Upper lobe of left lung (tissue), 6 donors: ENCODE measurements at regions not wholly inside any gene's neighbourhood (a gene's known extent, or its start where the extent isn't known, plus 50 kb on each side); places are given as distances from the start of the nearest gene placed in this dataset.

Experiments
- ATAC-seq, 2 donors: fragments of 200-7000 bp; cut with Tn5 transposase; one replicate each; pipeline ENCODE4 v1.9.1; 2022; ENCODE audit warnings: mild to moderate bottlenecking in 2 of 2, moderate library complexity in 2 of 2; ENCODE audit not compliant: low FRiP score in 2 of 2
- DNase-seq, 2 donors: peaks; one replicate each; pipeline ENCODE4 v3.0.0-alpha.2; 2019 to 2020
- H3K27ac ChIP-seq, 4 donors: fragments of 200-600 bp; sonication (generic); one replicate each; pipeline ENCODE4 v1.5.1; 2016 to 2019
- H3K27me3 ChIP-seq, 4 donors: fragments of 200-600 bp; sonication (generic); one replicate each; pipeline ENCODE4 v1.5.1; 2017 to 2019
- H3K36me3 ChIP-seq, 4 donors: fragments of 200-600 bp; sonication (generic); one replicate each; pipeline ENCODE4 v1.5.1; 2016 to 2019
- H3K4me1 ChIP-seq, 4 donors: fragments of 200-600 bp; sonication (generic); one replicate each; pipeline ENCODE4 v1.5.1; 2018 to 2019
- H3K4me3 ChIP-seq, 4 donors: fragments of 200-600 bp; sonication (generic); one replicate each; pipeline ENCODE4 v1.5.1; 2017 to 2019; ENCODE audit warnings: mild to moderate bottlenecking in 2 of 4, moderate library complexity in 1 of 4
- H3K9me3 ChIP-seq, 4 donors: fragments of 200-600 bp; sonication (generic); one replicate each; pipeline ENCODE4 v1.5.1; 2018 to 2019
- CTCF ChIP-seq, 6 experiments: fragments of 450-650 bp in 4 of 6; fragments of 200-600 bp in 2 of 6; sonication (generic) in 2 of 6; IDR thresholded peaks; one replicate each; pipeline ENCODE4 v1.5.1; 2016 to 2019; ENCODE audit warnings: antibody characterized with exemption in 6 of 6
- EP300 ChIP-seq, 4 donors: sonication (generic); formaldehyde crosslinking; IDR thresholded peaks; one replicate each; pipeline ENCODE4 v1.5.1; 2017; ENCODE audit warnings: antibody characterized with exemption in 4 of 4, control low read depth in 2 of 4
- POLR2A ChIP-seq, 4 donors: fragments of 450-650 bp; IDR thresholded peaks; one replicate each; pipeline ENCODE4 v1.5.1; 2016 to 2017; ENCODE audit warnings: antibody characterized with exemption in 4 of 4, mild to moderate bottlenecking in 2 of 4
- POLR2AphosphoS5 ChIP-seq, 2 donors: sonication (generic); formaldehyde crosslinking; IDR thresholded peaks; one replicate each; pipeline ENCODE4 v1.5.1; 2017; ENCODE audit warnings: antibody characterized with exemption in 2 of 2
- WGBS, 2 donors: methylation state at CpG; one replicate each; pipeline ENCODE4 v1.1.5; 2017 to 2018; 5-methylcytosine and 5-hydroxymethylcytosine counted together
- donor health status: DM: no; HTN: no; CAD: no; lungs with moderate emphysema.
- donor health status: DM: no; HTN: yes; CAD: no; lungs with severe emphysema.

- WGBS, 2 donors: 88 to 89% methylated on average over 11 of the region's 11 CpGs
- no peak overlapping the region for H3K4me3 ChIP-seq
- no peaks in the 10 kb centered on the region for H3K36me3 ChIP-seq
- no peaks in the 10 kb centered on the region for H3K9me3 ChIP-seq
- DNase-seq (no peak), ATAC-seq (no peak)
- H3K27ac ChIP-seq: no peak overlapping the region
- peaks cover 11 to 21% (median 16%) of the 10 kb centered on the region in 4 donors for H3K4me1 ChIP-seq
- no peaks in the 10 kb centered on the region for H3K27me3 ChIP-seq
- no peak for TF ChIP-seq CTCF (IDR thresholded peaks at IDR 0.05)
- TF ChIP-seq EP300 (IDR thresholded peaks at IDR 0.05): no peak
- no peak for TF ChIP-seq POLR2A (IDR thresholded peaks at IDR 0.05)
- TF ChIP-seq POLR2AphosphoS5 (IDR thresholded peaks at IDR 0.05): no peak
Measured at GRCh38 chr2:236752096-236752495, 182.5 kb downstream of the ACKR3 start.

- Histone ChIP-seq H3K27me3 (no peaks in the 10 kb centered on the region), H3K27ac (no peak overlapping the region), H3K4me1 (peaks cover 5 to 10% (median 7%) of the 10 kb centered on the region in 4 donors), H3K9me3 (no peaks in the 10 kb centered on the region), H3K36me3 (no peaks in the 10 kb centered on the region), H3K4me3 (no peak overlapping the region)
- no peak for DNase-seq
- TF ChIP-seq POLR2AphosphoS5 (IDR thresholded peaks at IDR 0.05) (no peak), EP300 (IDR thresholded peaks at IDR 0.05) (no peak), CTCF (IDR thresholded peaks at IDR 0.05) (no peak), POLR2A (IDR thresholded peaks at IDR 0.05) (no peak)
- 52 to 58% methylated on average over 5 of the region's 5 CpGs for WGBS, 2 donors
- peak in 1 of 2 donors; percentile 35 for ATAC-seq
Measured at GRCh38 chr2:236753606-236754270, 184.1 kb downstream of the ACKR3 start.

GRCh38 chr2:236754271-236754944 is 184.8 kb downstream of the ACKR3 start:
- TF ChIP-seq CTCF (IDR thresholded peaks at IDR 0.05) (no peak), POLR2A (IDR thresholded peaks at IDR 0.05) (no peak), EP300 (IDR thresholded peaks at IDR 0.05) (no peak), POLR2AphosphoS5 (IDR thresholded peaks at IDR 0.05) (no peak)
- no peak for DNase-seq
- Histone ChIP-seq H3K4me3 (no peak overlapping the region), H3K27ac (no peak overlapping the region), H3K9me3 (no peaks in the 10 kb centered on the region), H3K36me3 (no peaks in the 10 kb centered on the region), H3K27me3 (no peaks in the 10 kb centered on the region), H3K4me1 (peaks cover 0 to 8% (median 5%) of the 10 kb centered on the region in 4 donors)
- no peak for ATAC-seq
- WGBS, 2 donors: 85 to 89% methylated on average over 9 to 11 of the region's 11 CpGs

GRCh38 chr2:236755278-236755840 is 185.7 kb downstream of the ACKR3 start:
- Histone ChIP-seq H3K27ac (no peak overlapping the region), H3K4me3 (no peak overlapping the region), H3K9me3 (no peaks in the 10 kb centered on the region), H3K36me3 (no peaks in the 10 kb centered on the region), H3K27me3 (no peaks in the 10 kb centered on the region), H3K4me1 (peaks cover 0 to 8% (median 2%) of the 10 kb centered on the region in 4 donors)
- ATAC-seq: no peak
- DNase-seq: no peak
- WGBS, 2 donors: 71 to 88% methylated on average over 5 of the region's 5 CpGs
- TF ChIP-seq CTCF (IDR thresholded peaks at IDR 0.05) (no peak), POLR2AphosphoS5 (IDR thresholded peaks at IDR 0.05) (no peak), POLR2A (IDR thresholded peaks at IDR 0.05) (no peak)
